KOPT-K1 (cell line): ENCODE measurements at regions not wholly inside any gene's neighbourhood (a gene's known extent, or its start where the extent isn't known, plus 50 kb on each side); places are given as distances from the start of the nearest gene placed in this dataset.

Source experiments
- H3K27ac ChIP-seq: fragments of 200-600 bp; sonication (generic); 2 replicates; pipeline ENCODE4 v1.5.1; 2016; ENCODE audit warnings: antibody characterized with exemption, mild to moderate bottlenecking, low read depth, low read length; ENCODE audit not compliant: poor library complexity, severe bottlenecking
- H3K36me3 ChIP-seq: fragments of 200-600 bp; sonication (generic); 2 replicates; pipeline ENCODE4 v1.5.1; 2017; ENCODE audit warnings: antibody characterized with exemption, mild to moderate bottlenecking, low read length, moderate library complexity; ENCODE audit not compliant: insufficient read depth
- H3K9me3 ChIP-seq: fragments of 200-600 bp; sonication (generic); 2 replicates; pipeline ENCODE4 v1.5.1; 2017; ENCODE audit warnings: antibody characterized with exemption, low read length, mild to moderate bottlenecking; ENCODE audit not compliant: insufficient read depth, poor library complexity, severe bottlenecking

- no peaks in the 10 kb centered on the region for H3K36me3 ChIP-seq
- no peaks in the 10 kb centered on the region for H3K9me3 ChIP-seq
- no peak overlapping the region for H3K27ac ChIP-seq
These were observed 101.9 kb upstream of the BMP4 start for GRCh38 chr14:54058505-54058904.

GRCh38 chr14:54083549-54084239 lies 127.1 kb upstream of the BMP4 start:
- Histone ChIP-seq H3K27ac (no peak overlapping the region), H3K9me3 (no peaks in the 10 kb centered on the region), H3K36me3 (no peaks in the 10 kb centered on the region)

GRCh38 chr14:54085232-54085761 lies 128.7 kb upstream of the BMP4 start:
- Histone ChIP-seq H3K27ac (no peak overlapping the region), H3K9me3 (no peaks in the 10 kb centered on the region), H3K36me3 (no peaks in the 10 kb centered on the region)

- Histone ChIP-seq H3K36me3 (no peaks in the 10 kb centered on the region), H3K9me3 (no peaks in the 10 kb centered on the region), H3K27ac (no peak overlapping the region)
These were observed 129.2 kb upstream of the BMP4 start for GRCh38 chr14:54085841-54086240.

GRCh38 chr14:54086767-54087166 lies 130.1 kb upstream of the BMP4 start:
- H3K36me3 ChIP-seq = no peaks in the 10 kb centered on the region
- H3K9me3 ChIP-seq = no peaks in the 10 kb centered on the region
- H3K27ac ChIP-seq = no peak overlapping the region

GRCh38 chr14:54087376-54087775 lies 130.8 kb upstream of the BMP4 start:
- H3K27ac ChIP-seq = no peak overlapping the region
- no peaks in the 10 kb centered on the region for H3K9me3 ChIP-seq
- H3K36me3 ChIP-seq = no peaks in the 10 kb centered on the region

GRCh38 chr14:54088271-54088670 lies 131.6 kb upstream of the BMP4 start:
- Histone ChIP-seq H3K9me3 (no peaks in the 10 kb centered on the region), H3K36me3 (no peaks in the 10 kb centered on the region), H3K27ac (no peak overlapping the region)

GRCh38 chr14:54090274-54090673 lies 133.6 kb upstream of the BMP4 start:
- Histone ChIP-seq H3K27ac (no peak overlapping the region), H3K9me3 (peaks cover 17% of the 10 kb centered on the region), H3K36me3 (no peaks in the 10 kb centered on the region)

- Histone ChIP-seq H3K27ac (no peak overlapping the region), H3K36me3 (no peaks in the 10 kb centered on the region)
These were observed 138.1 kb upstream of the BMP4 start for GRCh38 chr14:54094765-54095164.

GRCh38 chr14:54098536-54098935 lies 141.9 kb upstream of the BMP4 start:
- H3K27ac ChIP-seq = no peak overlapping the region
- H3K9me3 ChIP-seq = peaks cover 19% of the 10 kb centered on the region
- no peaks in the 10 kb centered on the region for H3K36me3 ChIP-seq

More at GRCh38 chr14:54094765-54095164, 138.1 kb upstream of the BMP4 start:
- H3K9me3 ChIP-seq = peaks cover 21% of the 10 kb centered on the region

- Histone ChIP-seq H3K9me3 (no peaks in the 10 kb centered on the region), H3K36me3 (no peaks in the 10 kb centered on the region), H3K27ac (no peak overlapping the region)
These were observed 145.4 kb upstream of the BMP4 start for GRCh38 chr14:54102051-54102456.

GRCh38 chr14:54102530-54102929 lies 145.9 kb upstream of the BMP4 start:
- no peaks in the 10 kb centered on the region for H3K36me3 ChIP-seq
- H3K9me3 ChIP-seq = no peaks in the 10 kb centered on the region
- no peak overlapping the region for H3K27ac ChIP-seq

GRCh38 chr14:54104601-54105145 lies 148.0 kb upstream of the BMP4 start:
- Histone ChIP-seq H3K27ac (no peak overlapping the region), H3K36me3 (no peaks in the 10 kb centered on the region), H3K9me3 (no peaks in the 10 kb centered on the region)

- Histone ChIP-seq H3K36me3 (no peaks in the 10 kb centered on the region), H3K27ac (no peak overlapping the region), H3K9me3 (no peaks in the 10 kb centered on the region)
These were observed 148.8 kb upstream of the BMP4 start for GRCh38 chr14:54105406-54105805.

- no peak overlapping the region for H3K27ac ChIP-seq
- no peaks in the 10 kb centered on the region for H3K9me3 ChIP-seq
- H3K36me3 ChIP-seq = no peaks in the 10 kb centered on the region
These were observed 149.3 kb upstream of the BMP4 start for GRCh38 chr14:54105898-54106297.
